Bronchial epithelial cell (primary cell): ENCODE measurements at regions not wholly inside any gene's neighbourhood (a gene's known extent, or its start where the extent isn't known, plus 50 kb on each side); places are given as distances from the start of the nearest gene placed in this dataset.

Experiments used
- DNase-seq: peaks from one replicate; pipeline ENCODE4 v3.0.0-alpha.2; 2010; ENCODE audit warnings: low read depth
- FAIRE-seq: peaks from 2 replicates; lab custom pipeline; 2011; peaks lifted over from hg19 to GRCh38; lab: Jason Lieb, UNC
- H3K27me3 ChIP-seq: 2 replicates; pipeline ENCODE4 v1.5.1; 2011; ENCODE audit warnings: low read length; ENCODE audit not compliant: control insufficient read depth, insufficient read depth
- H3K36me3 ChIP-seq: 2 replicates; pipeline ENCODE4 v1.5.1; 2011; ENCODE audit warnings: low read length; ENCODE audit not compliant: control insufficient read depth, insufficient read depth
- H3K4me3 ChIP-seq: 2 replicates; pipeline ENCODE4 v1.5.1; 2011; ENCODE audit warnings: mild to moderate bottlenecking, low read depth, low read length, control low read depth
- TF ChIP-seq, protein P1 (sequence below): IDR thresholded peaks from 2 replicates; pipeline ENCODE4 v1.5.1; 2011; ENCODE audit warnings: mild to moderate bottlenecking, moderate library complexity, low read length, control low read depth, inconsistent platforms; ENCODE audit not compliant: insufficient read depth, severe bottlenecking

- TF ChIP-seq, protein P1, sequence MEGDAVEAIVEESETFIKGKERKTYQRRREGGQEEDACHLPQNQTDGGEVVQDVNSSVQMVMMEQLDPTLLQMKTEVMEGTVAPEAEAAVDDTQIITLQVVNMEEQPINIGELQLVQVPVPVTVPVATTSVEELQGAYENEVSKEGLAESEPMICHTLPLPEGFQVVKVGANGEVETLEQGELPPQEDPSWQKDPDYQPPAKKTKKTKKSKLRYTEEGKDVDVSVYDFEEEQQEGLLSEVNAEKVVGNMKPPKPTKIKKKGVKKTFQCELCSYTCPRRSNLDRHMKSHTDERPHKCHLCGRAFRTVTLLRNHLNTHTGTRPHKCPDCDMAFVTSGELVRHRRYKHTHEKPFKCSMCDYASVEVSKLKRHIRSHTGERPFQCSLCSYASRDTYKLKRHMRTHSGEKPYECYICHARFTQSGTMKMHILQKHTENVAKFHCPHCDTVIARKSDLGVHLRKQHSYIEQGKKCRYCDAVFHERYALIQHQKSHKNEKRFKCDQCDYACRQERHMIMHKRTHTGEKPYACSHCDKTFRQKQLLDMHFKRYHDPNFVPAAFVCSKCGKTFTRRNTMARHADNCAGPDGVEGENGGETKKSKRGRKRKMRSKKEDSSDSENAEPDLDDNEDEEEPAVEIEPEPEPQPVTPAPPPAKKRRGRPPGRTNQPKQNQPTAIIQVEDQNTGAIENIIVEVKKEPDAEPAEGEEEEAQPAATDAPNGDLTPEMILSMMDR: no peak
- no peak for FAIRE-seq
- no peak overlapping the region for H3K4me3 ChIP-seq
- H3K36me3 ChIP-seq: no peaks in the 10 kb centered on the region
- no peak for DNase-seq
- no peaks in the 10 kb centered on the region for H3K27me3 ChIP-seq
These were observed 232.5 kb upstream of the PHYHIPL start for GRCh38 chr10:58943960-58944359.

DNA sequence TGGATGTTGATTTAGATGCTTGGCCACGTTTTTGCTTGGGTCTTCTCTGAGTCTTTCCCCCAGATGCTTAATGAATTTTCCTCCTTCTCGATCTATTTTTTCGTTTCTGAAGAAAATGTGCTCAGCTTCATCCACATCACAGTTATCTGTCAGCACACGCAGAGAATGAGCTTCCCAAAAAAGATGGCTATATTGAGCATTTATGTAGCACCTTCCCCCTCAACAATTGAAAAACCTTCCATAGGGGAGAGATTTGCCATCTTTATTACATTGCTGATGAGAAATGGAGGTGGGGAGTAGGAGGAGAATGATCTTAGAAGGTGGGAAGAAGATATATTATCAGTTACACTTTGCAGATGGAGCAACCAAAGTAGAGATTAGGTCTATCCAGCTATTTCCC is 228.1 kb upstream of the PHYHIPL start:
- Histone ChIP-seq H3K27me3 (peaks cover 3% of the 10 kb centered on the region), H3K4me3 (no peak overlapping the region), H3K36me3 (no peaks in the 10 kb centered on the region)
- FAIRE-seq: no peak
- TF ChIP-seq, protein P1: no peak
- DNase-seq: no peak

DNA sequence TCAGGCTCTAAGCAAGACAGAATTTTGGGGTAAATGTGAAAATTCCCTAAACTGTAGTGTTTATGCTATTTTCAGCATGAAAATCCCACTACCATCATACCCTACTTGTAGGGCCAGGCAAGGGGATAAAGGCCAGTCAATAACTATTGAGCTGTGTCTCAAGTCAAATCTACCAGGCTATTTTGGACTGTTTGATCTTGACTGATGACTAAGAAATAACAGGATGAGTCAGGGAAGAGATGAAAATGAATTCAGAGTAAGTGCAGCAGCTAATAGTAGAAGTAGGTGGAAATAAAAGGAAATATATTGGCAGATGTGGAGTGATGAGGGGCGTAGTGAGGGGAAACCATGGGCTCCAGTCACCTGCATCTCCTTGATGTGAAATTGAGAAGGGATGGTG is 225.8 kb upstream of the PHYHIPL start:
- peak; percentile 72 for DNase-seq
- TF ChIP-seq, protein P1: no peak
- Histone ChIP-seq H3K36me3 (no peaks in the 10 kb centered on the region), H3K4me3 (no peak overlapping the region), H3K27me3 (peaks cover 3% of the 10 kb centered on the region)
- no peak for FAIRE-seq

DNA sequence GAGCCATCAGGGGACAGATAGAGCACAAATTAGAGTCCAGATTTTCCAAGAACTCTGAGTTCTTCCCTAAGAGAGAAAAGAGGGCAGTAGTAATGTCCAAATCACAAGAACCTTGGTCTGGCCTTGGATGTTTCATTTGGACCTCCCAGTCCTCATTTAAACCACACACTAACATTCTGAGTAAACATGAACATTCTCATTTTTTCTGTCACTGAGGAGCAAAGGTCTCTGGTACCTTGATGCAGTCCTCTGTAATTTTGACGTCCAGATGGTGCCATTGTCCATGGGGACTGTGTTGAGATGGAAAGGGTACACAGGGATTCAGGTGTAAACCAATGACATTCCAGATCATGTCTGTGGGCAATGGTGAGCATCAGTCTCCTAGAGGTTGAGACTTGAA is 225.4 kb upstream of the PHYHIPL start:
- Histone ChIP-seq H3K36me3 (no peaks in the 10 kb centered on the region), H3K4me3 (no peak overlapping the region), H3K27me3 (peaks cover 3% of the 10 kb centered on the region)
- DNase-seq: no peak
- no peak for FAIRE-seq
- TF ChIP-seq, protein P1: no peak

DNA sequence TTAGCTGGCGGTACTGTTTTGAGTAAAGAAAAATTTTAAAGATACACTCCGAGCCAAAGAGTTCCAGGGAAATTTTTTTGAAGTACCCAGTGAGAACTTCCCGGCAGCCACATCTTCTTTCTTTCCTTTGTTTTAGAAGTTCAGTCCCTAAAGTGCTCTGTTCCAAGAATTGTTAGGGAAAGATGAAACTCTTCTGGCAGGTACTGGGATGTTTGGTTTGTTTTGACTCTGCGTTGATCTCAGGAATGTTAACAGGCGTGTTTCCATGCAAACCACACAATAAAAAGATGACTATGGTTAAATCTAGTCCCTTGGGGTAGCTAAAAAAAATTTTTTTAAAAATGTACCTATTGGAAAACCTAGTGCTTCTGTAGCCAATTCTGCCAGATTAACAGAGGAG is 224.7 kb upstream of the PHYHIPL start:
- H3K27me3 ChIP-seq: peaks cover 3% of the 10 kb centered on the region
- TF ChIP-seq, protein P1: no peak
- H3K4me3 ChIP-seq: no peak overlapping the region
- DNase-seq (no peak), FAIRE-seq (no peak)
- H3K36me3 ChIP-seq: no peaks in the 10 kb centered on the region

GRCh38 chr10:58952162-58952601 is 224.3 kb upstream of the PHYHIPL start:
- Histone ChIP-seq H3K36me3 (no peaks in the 10 kb centered on the region), H3K27me3 (peaks cover 3% of the 10 kb centered on the region), H3K4me3 (no peak overlapping the region)
- FAIRE-seq: no peak
- no peak for DNase-seq
- TF ChIP-seq, protein P1: no peak
